ENCODE measurements at regions not wholly inside any gene's neighbourhood (a gene's known extent, or its start where the extent isn't known, plus 50 kb on each side); places are given as distances from the start of the nearest gene placed in this dataset.

DNA sequence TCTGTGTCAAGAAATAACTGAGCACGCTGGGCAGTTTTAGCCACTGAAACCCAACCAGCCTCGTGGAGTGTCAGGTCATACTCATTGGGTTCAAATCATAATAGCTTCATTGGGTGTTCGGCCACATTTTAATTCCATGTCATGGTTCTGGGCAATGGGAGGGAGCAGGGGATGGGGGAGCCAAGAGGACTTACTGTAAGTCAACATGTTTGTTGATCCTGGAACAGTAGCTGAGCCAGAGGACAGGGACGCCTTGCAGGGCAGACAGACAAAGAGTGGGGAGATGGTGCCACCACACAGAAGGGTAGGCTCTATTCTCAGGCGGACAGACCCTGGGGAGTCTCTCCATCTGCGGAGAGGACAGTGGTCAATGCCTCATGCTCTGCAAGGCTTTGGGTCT lies 161.1 kb downstream of the ZBTB18 start:
- TF ChIP-seq POLR2A (IDR thresholded peaks at IDR 0.05; ENCODE audit: low read length) (no peak), GATA1 (IDR thresholded peaks at IDR 0.05; ENCODE audit: low read depth, low read length) (no peak)

All from erythroblast (primary cell).